A549 (cell line): ENCODE measurements at regions not wholly inside any gene's neighbourhood (a gene's known extent, or its start where the extent isn't known, plus 50 kb on each side); places are given as distances from the start of the nearest gene placed in this dataset.

Source experiments
- BHLHE40 ChIP-seq: IDR thresholded peaks from 2 replicates; pipeline ENCODE4 v1.6.1; 2012; ENCODE audit warnings: low read depth, low read length, inconsistent platforms
- EHMT2 ChIP-seq: fragments of 200-600 bp; sonication (generic); IDR thresholded peaks from 2 replicates; pipeline ENCODE4 v1.6.1; 2016; ENCODE audit warnings: antibody characterized with exemption, low read depth, mild to moderate bottlenecking, moderate library complexity
- EP300 ChIP-seq, 2 experiments: fragments of >200 bp; sonication (Bioruptor Twin); formaldehyde crosslinking; IDR thresholded peaks; 2 replicates in 1 of 2; 3 replicates in 1 of 2; pipeline ENCODE4 v1.6.1; 2016 to 2017
- ESRRA ChIP-seq: fragments of 150-350 bp; IDR thresholded peaks from 2 replicates; pipeline ENCODE4 v1.6.1; 2014; ENCODE audit warnings: mild to moderate bottlenecking, low read length, borderline replicate concordance
- JUNB ChIP-seq: fragments of >200 bp; sonication (Bioruptor Twin); formaldehyde crosslinking; IDR thresholded peaks from 2 replicates; pipeline ENCODE4 v1.6.1; 2016
- PHF8 ChIP-seq: fragments of 200-600 bp; sonication (generic); IDR thresholded peaks from 2 replicates; pipeline ENCODE4 v1.6.1; 2016; ENCODE audit warnings: low read depth, mild to moderate bottlenecking, antibody characterized with exemption, moderate library complexity, borderline replicate concordance
- POLR2A ChIP-seq: IDR thresholded peaks from 2 replicates; pipeline ENCODE4 v1.6.1; 2012; ENCODE audit warnings: mild to moderate bottlenecking, low read length
- RAD21 ChIP-seq, 2 experiments: fragments of >200 bp in 1 of 2; sonication (Bioruptor Twin) in 1 of 2; formaldehyde crosslinking in 1 of 2; IDR thresholded peaks in 1 of 2; conservative IDR thresholded peaks in 1 of 2; 2 replicates in 1 of 2; 3 replicates in 1 of 2; pipeline ENCODE4 v1.6.1; 2012 to 2018; ENCODE audit warnings: inconsistent platforms in 1 of 2
- REST ChIP-seq: fragments of 200-600 bp; sonication (generic); IDR thresholded peaks from 2 replicates; pipeline ENCODE4 v1.6.1; 2016; ENCODE audit warnings: antibody characterized with exemption, mild to moderate bottlenecking, moderate library complexity
- ZFP36 ChIP-seq: fragments of 450-650 bp; IDR thresholded peaks from 2 replicates; pipeline ENCODE4 v1.6.1; 2014; ENCODE audit warnings: borderline replicate concordance; ENCODE audit not compliant: partially characterized antibody
- TF ChIP-seq, protein P1 (sequence below): fragments of >200 bp; sonication (Bioruptor Twin); formaldehyde crosslinking; IDR thresholded peaks from 3 replicates; pipeline ENCODE4 v1.5.1; 2016

DNA sequence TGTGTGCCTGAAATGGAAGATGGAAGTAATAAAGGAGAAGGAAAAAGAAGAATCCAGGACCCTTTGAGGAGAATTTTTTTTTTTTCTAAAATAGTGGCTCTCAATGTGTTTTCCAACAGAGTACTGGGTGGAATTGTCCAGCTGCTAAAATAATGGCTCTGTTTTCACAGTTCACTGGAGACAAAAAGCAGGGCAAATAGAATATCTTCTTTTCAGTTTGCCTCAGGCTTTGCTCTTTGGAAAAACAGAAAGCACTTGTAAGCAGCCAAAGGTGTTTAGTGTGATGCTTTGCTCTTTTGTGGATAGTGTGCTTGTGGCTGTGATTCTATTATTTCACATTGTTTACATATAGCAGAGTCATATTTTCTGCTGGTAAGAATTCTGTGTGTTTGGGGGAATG, 77.4 kb upstream of the MROH9 start:
- TF ChIP-seq, protein P1, sequence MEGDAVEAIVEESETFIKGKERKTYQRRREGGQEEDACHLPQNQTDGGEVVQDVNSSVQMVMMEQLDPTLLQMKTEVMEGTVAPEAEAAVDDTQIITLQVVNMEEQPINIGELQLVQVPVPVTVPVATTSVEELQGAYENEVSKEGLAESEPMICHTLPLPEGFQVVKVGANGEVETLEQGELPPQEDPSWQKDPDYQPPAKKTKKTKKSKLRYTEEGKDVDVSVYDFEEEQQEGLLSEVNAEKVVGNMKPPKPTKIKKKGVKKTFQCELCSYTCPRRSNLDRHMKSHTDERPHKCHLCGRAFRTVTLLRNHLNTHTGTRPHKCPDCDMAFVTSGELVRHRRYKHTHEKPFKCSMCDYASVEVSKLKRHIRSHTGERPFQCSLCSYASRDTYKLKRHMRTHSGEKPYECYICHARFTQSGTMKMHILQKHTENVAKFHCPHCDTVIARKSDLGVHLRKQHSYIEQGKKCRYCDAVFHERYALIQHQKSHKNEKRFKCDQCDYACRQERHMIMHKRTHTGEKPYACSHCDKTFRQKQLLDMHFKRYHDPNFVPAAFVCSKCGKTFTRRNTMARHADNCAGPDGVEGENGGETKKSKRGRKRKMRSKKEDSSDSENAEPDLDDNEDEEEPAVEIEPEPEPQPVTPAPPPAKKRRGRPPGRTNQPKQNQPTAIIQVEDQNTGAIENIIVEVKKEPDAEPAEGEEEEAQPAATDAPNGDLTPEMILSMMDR, result no peak
- TF ChIP-seq ESRRA (no peak), EHMT2 (no peak), REST (no peak), POLR2A (no peak), JUNB (no peak), PHF8 (no peak), ZFP36 (no peak), BHLHE40 (no peak), RAD21 (conservative IDR thresholded peaks at IDR 0.05 in 1 of 2, IDR thresholded peaks at IDR 0.05 in 1 of 2) (no peak), EP300 (IDR thresholded peaks at IDR 0.05) (no peak)
